Hematopoietic multipotent progenitor cell treated with erythropoietin and hydrocortisone succinate and interleukin-3 and kit ligand, for 4 days (in vitro differentiated cells): ENCODE measurements at regions not wholly inside any gene's neighbourhood (a gene's known extent, or its start where the extent isn't known, plus 50 kb on each side); places are given as distances from the start of the nearest gene placed in this dataset.
"Not testable (repeated sequence)": the region's sequence is repeated elsewhere in the genome, so short reads cannot be mapped to it uniquely, and the experiment has no call there.

ENCODE experiments used
- DNase-seq: peaks from one replicate; pipeline ENCODE4 v3.0.0-alpha.2; 2015

DNA sequence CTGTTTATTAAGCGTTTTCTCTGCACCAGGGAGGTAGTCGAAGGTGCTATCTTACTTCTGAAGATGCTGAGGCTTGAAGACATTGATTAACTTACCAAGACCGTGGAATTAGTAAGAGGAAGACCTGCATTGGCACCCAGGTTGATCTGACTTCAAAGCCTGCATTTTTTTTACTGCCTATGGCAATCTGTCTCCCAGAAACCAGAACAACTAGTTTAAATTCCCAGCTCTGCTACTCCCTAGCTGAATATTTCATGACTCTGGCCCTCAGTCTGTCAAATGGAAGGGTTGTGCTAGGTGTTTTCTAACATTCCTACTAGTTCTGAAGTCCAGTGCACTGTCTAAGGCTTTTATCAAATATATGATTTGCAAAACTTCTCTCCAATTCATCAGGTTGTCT is 52.0 kb upstream of the GRAMD1B start:
- DNase-seq = no peak

DNA sequence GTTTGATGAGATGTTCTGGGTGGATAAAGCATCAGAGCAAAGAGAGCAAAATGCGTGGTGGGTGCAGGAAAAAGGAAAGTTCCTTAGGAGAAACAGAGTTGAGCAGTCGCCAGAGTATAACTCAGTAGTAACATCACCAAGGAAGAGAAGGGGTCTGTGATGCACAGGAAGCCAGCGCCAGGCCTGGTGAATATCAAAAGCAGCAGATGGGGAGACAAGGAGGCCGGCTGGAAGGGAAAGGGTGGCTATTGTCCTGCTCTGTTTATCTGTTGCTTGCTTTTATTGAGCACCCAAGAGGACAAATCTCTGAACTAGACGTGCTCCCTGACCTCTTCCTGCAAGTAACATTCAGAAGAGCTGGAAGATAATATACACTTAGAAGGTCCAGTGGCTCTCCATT is 52.7 kb upstream of the GRAMD1B start:
- no peak for DNase-seq

DNA sequence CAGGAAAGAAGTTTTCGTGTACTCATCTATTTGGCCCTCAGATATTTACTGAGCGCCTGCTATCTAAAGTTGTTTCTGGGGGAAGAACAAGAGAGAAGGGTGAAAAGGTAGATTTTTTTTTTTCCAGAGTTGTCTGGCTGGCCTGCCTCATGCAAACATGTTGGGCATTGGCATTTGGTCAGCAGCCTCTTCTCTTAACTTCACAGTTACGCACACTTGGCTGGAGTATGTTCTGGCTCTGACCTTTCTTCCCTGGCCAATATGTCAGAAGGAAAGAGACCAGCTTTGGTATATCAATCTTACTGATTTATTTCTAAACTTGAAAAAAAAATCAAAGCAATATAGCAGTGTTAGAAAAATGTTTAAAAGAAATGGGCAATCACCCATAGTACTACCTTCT is 54.2 kb upstream of the GRAMD1B start:
- no peak for DNase-seq

- DNase-seq = no peak
These were observed 55.5 kb upstream of the GRAMD1B start for GRCh38 chr11:123374622-123374968.

- DNase-seq = no peak
These were observed 56.1 kb upstream of the GRAMD1B start for GRCh38 chr11:123373754-123374621.

DNA sequence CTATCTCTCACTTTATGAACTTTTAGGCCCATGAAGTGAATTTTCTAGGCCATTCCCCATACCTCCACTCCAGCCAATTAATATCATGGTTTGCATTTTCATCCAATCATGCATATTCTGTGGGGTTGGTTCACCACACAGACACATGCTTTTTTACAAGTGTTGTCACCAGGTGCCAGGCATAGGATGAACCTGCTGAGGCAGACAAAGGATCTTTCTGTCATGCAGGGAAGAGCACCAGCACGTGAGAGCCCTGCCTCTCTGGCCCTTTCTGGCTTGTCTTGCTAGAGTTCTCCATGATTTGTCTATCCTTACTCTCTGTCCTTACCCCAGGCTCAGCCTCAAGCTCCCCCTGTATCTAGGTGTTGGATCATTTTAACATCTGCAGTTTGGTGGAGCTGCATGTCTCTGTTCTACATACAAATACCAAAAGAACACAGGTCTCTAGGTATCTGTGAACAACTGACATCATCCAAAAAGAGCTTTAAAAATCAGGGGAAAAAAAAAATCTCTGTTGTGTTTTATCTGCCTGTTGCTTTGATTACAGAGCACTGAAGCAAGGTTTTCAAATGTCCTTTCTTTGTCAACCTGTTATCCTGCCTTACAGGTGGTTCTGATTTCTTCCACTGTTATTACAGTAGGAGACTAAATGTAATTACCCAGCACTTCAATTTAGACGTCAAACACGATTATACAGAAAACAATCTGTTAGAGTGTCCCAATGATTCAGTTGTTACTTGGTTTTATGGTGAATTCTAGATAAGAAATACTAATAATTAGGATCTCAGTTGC is 58.4 kb upstream of the GRAMD1B start:
- DNase-seq = no peak

DNA sequence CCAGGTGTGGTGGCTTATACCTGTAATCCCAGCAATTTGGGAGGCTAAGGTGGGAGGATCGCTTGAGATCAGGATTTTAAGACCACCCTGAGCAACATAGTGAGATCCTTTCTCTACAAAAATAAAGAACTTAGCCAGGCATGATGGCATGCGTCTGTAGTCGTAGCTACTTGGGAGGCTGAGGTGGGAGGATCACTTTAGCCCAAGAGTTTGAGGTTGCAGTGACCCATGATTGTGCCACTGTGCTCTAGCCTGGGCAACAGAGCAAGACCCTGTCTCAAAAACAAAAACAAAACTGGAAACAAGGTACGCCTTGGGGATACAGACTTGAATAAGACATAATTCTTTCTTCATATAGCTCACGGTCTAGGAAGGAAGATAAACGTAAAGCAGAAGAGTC is 63.1 kb upstream of the GRAMD1B start:
- DNase-seq = no peak

- DNase-seq = no peak
These were observed 64.1 kb upstream of the GRAMD1B start for GRCh38 chr11:123365955-123366354.

DNA sequence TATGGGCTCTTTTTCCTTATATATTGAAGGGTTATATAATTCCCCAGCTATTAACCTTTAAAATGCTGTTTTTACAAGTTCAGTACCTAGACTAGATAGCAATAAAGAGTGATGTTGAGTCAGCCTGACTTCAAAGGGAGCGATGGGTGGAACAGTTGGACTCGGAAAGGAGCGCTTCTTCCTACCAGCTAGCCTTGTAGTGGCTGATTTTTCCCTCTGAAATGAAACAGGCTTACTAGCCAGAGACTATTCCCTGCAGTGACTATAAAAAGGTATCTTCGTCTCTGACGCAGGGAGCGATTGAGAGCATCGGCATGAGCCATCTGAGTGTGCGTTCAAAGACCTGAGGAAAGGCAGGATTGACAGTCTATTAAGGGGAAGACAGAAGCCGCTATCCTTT is 66.0 kb upstream of the GRAMD1B start:
- no peak for DNase-seq

DNA sequence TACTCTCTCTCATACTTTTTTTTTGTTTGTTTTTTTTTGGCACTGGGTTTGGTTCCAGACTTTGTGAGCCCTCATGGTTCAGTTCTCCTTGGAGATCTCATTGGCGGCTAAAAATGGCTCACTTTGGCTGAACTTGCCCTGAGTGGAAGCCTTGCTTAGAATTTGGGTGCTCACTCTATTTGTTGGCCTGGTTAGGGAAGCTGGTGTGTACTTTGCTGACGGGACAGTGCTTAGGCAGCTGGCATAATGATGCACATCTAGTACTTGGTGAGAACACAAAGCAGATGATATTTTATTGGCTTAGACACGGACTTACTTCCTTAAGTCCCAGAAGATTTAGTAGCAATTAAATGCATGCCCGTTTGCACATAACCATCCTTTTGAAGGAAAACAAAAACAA is 66.5 kb upstream of the GRAMD1B start:
- DNase-seq = no peak

- peak; percentile 11 for DNase-seq
These were observed 67.1 kb upstream of the GRAMD1B start for GRCh38 chr11:123362941-123363340.

DNA sequence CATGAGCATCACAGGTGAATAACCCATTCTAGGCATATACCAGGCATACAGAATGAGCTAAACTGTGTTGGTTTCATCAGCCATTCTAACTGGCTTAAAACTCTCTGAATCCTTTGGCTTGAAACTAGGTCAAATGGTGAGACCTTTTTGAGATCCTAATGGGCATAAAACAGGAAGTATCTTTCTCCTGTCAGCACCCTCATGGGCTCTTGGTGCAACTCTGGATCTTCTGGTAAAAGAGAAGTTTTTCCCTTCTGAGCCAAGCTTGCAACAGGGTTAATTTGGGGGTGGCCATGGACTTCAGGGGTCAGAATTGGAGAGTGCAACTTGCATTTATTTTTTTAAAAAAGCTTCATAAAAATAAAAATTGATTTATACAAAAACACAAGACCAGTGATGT is 67.9 kb upstream of the GRAMD1B start:
- no peak for DNase-seq

GRCh38 chr11:123361110-123361509 is 69.0 kb upstream of the GRAMD1B start:
- DNase-seq = no peak

DNA sequence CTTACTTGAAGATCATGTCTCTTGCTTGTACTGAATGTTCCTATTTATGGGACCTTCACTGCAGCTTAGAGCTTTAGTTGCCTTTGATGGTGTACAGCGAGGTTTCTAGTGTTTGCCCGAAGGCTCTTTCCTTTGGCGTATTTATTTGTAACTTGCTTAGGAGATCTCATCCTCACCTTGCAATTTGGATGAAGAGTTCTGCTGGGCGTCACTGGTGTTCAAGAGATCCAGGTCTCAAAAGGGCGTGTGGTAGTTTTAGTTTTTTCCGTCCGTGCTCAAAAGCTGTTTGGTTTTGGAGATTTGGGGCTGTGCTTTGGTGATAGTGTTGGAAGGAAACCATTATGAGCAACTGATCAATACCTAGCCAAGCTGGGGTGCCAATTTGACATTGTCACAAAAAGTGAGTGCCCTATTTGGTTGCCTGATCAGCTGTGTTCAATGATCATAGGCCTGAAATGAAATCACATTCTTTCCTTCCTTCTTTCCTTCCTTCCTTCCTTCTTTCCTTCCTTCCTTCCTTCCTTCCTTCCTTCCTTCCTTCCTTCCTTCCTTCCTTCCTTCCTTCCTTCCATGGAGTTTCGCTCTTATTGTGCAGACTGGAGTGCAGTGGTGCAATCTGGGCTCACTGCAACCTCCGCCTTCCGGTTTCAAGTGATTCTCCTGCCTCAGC is 69.7 kb upstream of the GRAMD1B start:
- DNase-seq = no peak

DNA sequence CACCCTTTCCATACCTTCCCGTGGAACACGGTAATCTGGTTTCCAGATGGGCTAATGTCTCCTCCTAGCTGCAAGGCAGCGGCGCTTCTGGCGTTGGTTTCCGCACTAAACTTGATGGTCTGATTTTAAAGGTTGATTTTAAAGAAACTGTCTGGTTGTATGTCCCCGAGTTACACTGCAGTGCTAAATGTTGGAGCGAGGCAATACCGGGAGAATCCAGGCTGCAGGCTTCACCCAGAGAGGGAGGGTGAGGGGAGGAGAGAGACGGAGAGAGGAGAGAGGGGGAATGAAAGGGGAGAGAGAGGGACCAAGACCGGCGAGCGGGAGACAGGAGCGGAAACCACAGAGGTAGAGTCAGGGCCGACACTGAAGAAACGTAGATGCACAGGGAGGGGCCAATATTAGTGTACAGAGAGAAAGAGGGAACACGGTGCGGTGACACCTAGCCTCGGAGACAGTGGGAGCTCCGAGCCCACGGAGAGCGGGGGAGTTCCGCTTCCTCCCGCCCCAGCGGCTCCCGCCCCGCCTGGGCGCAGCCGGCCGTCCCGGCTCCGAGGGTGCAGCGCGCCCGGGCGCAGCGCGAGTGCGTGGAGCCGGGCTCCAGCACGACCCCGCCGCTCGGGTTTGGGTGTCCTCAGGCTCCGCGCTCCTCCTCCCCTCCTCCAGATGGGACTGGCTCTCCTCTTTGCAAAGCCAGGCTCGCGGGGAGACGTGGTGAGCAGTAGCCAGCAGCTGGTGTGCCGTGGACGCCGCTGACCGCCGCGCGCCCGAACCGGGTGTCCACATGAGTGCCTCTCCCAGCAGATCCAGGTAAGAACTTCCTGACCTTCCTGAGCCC is 71.9 kb upstream of the GRAMD1B start:
- DNase-seq = peak; percentile 20

GRCh38 chr11:123357353-123357989 is 72.6 kb upstream of the GRAMD1B start:
- no peak for DNase-seq

DNA sequence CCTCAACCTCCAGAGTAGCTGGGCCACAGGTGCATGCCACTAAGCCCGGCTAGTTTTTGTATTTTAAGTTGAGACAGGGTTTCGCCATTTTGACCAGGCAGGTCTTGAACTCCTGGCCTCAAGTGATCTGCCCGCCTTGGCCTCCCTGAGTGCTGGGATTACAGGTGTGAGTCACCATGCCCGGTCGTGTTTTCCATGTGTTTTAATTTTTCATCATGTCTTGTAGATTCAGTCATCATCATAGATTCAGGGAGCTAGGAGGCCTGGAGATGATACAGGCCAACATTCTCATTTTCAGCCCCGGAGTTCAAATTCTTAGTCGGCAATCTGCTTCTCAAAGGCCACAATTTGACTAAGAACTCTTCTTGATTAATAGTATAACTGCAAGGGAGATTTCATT is 73.5 kb upstream of the GRAMD1B start:
- no peak for DNase-seq

- DNase-seq = no peak
These were observed 75.6 kb upstream of the GRAMD1B start for GRCh38 chr11:123354371-123354975.

DNA sequence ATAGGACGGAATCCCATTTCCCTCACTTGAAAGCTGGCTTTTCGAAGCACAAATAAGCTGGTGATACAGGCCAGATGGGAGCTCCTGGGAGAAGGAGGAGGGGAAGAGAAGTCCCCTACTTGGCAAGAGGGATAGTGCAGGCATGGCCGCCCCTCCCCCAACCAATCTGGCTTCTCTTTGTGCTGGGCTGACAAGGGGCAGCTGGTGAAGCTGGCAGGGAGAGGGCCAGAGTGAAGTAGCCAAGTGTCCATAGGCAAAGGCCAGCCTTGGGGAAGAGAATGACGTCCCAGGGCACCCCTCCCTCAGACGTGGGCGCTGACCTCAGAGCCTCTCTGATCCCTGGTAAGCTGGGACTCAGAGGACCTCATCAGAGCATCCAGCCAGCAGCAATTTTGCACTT is 78.7 kb upstream of the GRAMD1B start:
- no peak for DNase-seq

DNA sequence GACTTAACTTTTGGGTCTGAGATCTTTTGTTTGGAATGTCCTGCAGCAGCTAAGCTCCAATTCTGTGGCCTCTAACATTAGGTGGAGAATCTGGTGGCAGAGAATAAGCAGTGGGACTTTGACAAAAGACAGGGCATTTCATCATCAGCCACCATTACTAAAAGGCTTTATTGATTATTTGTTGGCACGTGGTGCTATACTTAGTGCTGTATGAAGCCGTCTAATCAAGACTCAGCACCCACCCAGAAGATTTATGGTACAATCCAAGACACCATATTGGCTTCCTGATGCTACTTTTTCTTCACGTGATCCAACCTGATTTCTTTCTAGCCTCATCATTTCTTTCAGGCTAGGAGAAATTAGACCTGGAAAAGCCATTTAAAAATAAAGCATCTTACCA is 80.7 kb upstream of the GRAMD1B start:
- DNase-seq = no peak

DNA sequence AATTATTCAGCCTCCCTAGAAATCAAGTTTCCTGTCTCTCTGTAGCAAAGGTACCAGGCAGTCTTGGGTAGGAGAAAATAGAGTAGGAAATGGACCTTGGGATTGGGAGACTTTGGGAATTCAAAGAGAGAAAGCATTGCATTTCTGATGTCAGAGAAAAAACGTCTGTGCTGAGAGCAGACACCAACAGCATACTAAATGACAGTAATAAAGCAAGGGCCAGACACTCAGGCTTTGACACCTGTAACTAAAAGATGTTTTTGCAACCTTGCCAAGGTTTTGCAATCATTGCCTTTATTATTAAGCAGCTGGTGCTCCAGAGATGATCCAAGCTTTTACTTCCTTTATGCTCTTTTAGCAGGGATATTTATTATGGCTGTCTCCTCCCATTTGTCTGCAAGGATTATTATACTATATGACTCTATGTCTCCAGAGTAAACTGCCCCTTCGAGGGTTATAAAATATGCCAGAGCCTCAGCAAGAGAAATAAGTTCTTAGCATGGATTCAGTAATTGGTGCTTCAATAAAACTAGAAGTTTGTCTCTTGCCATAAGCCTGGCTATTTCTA is 85.2 kb upstream of the GRAMD1B start:
- DNase-seq = no peak

GRCh38 chr11:123344188-123344587 is 85.9 kb upstream of the GRAMD1B start:
- not testable (repeated sequence) for DNase-seq
